H1 (cell line): ENCODE measurements at regions not wholly inside any gene's neighbourhood (a gene's known extent, or its start where the extent isn't known, plus 50 kb on each side); places are given as distances from the start of the nearest gene placed in this dataset.

Experiments used
- CTCF ChIA-PET: fragments of 300-600 bp; sonication (Branson Sonifier 250); formaldehyde crosslinking; loops from one replicate; lab custom pipeline; 2021; ENCODE audit not compliant: partially characterized antibody; lab: Charles Lee
- POLR2A ChIA-PET: fragments of 300-600 bp; sonication (Branson Sonifier 250); formaldehyde crosslinking; loops from one replicate; lab custom pipeline; 2021; ENCODE audit warnings: inconsistent platforms; ENCODE audit not compliant: partially characterized antibody; lab: Charles Lee
- DNase-seq, 2 experiments: peaks; one replicate each; pipeline versions ENCODE4 v3.0.0 to v3.0.0-alpha.2; 2010 to 2022; ENCODE audit warnings: low spot score in 2 of 2, low read depth in 1 of 2, mixed read lengths in 1 of 2
- FAIRE-seq: peaks from 2 replicates; lab custom pipeline; 2011; peaks lifted over from hg19 to GRCh38; lab: Jason Lieb, UNC
- H2AFZ ChIP-seq: 2 replicates; pipeline ENCODE4 v1.8.1; 2012; ENCODE audit warnings: low read length, inconsistent platforms
- H2AK5ac ChIP-seq: 2 replicates; pipeline ENCODE4 v1.6.1; 2013; ENCODE audit warnings: low read depth, low read length
- H2BK120ac ChIP-seq: replicated peaks from 2 replicates; pipeline ENCODE3; 2013; ENCODE audit warnings: low read depth, low read length, inconsistent platforms
- H2BK12ac ChIP-seq: 2 replicates; pipeline ENCODE4 v1.6.1; 2013; ENCODE audit warnings: low read depth, low read length
- H2BK15ac ChIP-seq: 2 replicates; pipeline ENCODE4 v1.6.1; 2013; ENCODE audit warnings: low read length
- H2BK20ac ChIP-seq: 2 replicates; pipeline ENCODE4 v1.6.1; 2013; ENCODE audit warnings: low read length
- H2BK5ac ChIP-seq: 2 replicates; pipeline ENCODE4 v1.6.1; 2013; ENCODE audit warnings: low read depth, low read length
- H3K14ac ChIP-seq: 2 replicates; pipeline ENCODE4 v1.6.1; 2013; ENCODE audit warnings: inconsistent platforms; ENCODE audit not compliant: insufficient read length
- H3K18ac ChIP-seq: 2 replicates; pipeline ENCODE4 v1.6.1; 2013; ENCODE audit warnings: low read length; ENCODE audit errors: extremely low read depth
- H3K23ac ChIP-seq: 2 replicates; pipeline ENCODE4 v1.6.1; 2013; ENCODE audit warnings: inconsistent platforms; ENCODE audit not compliant: insufficient read length
- H3K23me2 ChIP-seq: 2 replicates; pipeline ENCODE4 v1.6.1; 2013; ENCODE audit warnings: low read depth, low read length
- H3K27ac ChIP-seq: 2 replicates; pipeline ENCODE4 v1.6.1; 2011; ENCODE audit warnings: low read depth, low read length, inconsistent platforms
- H3K27me3 ChIP-seq, 4 experiments: replicated peaks in 1 of 4; 1 replicate in 1 of 4; 2 replicates in 3 of 4; pipeline versions ENCODE4 v1.6.1 to v1.8.1; 2011 to 2013; ENCODE audit warnings: low read length in 3 of 4, mild to moderate bottlenecking in 3 of 4, inconsistent platforms in 2 of 4, mixed read lengths in 2 of 4, moderate library complexity in 1 of 4; ENCODE audit not compliant: control insufficient read depth in 3 of 4, insufficient read depth in 3 of 4; ENCODE audit errors: extremely low read depth in 1 of 4
- H3K36me3 ChIP-seq, 4 experiments: 2 replicates each; pipeline versions ENCODE4 v1.6.1 to v1.8.1; 2011 to 2013; ENCODE audit warnings: mild to moderate bottlenecking in 4 of 4, low read length in 3 of 4, moderate library complexity in 2 of 4, control low read depth in 1 of 4, inconsistent platforms in 1 of 4; ENCODE audit not compliant: insufficient read depth in 4 of 4, control insufficient read depth in 2 of 4
- H3K4ac ChIP-seq: replicated peaks from 2 replicates; pipeline ENCODE3; 2013; ENCODE audit warnings: low read length, low read depth, mixed read lengths, inconsistent platforms; ENCODE audit not compliant: insufficient read length
- H3K4me1 ChIP-seq, 4 experiments: replicated peaks in 1 of 4; 1 replicate in 1 of 4; 2 replicates in 3 of 4; pipeline versions ENCODE4 v1.6.1 to v1.8.1; 2011 to 2013; ENCODE audit warnings: low read length in 3 of 4, inconsistent platforms in 2 of 4, mixed read lengths in 1 of 4; ENCODE audit not compliant: insufficient read depth in 4 of 4, control insufficient read depth in 3 of 4
- H3K4me2 ChIP-seq, 2 experiments: 2 replicates each; pipeline versions ENCODE4 v1.6.1 to v1.8.1; 2011 to 2013; ENCODE audit warnings: low read depth in 2 of 2, low read length in 2 of 2, control low read depth in 1 of 2, inconsistent platforms in 1 of 2, mild to moderate bottlenecking in 1 of 2; ENCODE audit not compliant: insufficient read depth in 1 of 2
- H3K4me3 ChIP-seq, 4 experiments: fragments of 200-600, 300-600 bp in 1 of 4; sonication (generic), shearing (Covaris generic), sonication (Bioruptor Twin) in 1 of 4; 2 replicates each; pipeline versions ENCODE4 v1.5.1 to v1.8.1; 2011 to 2016; ENCODE audit warnings: low read length in 4 of 4, low read depth in 3 of 4, control low read depth in 2 of 4, inconsistent platforms in 2 of 4, mild to moderate bottlenecking in 2 of 4, mixed read lengths in 1 of 4, moderate library complexity in 1 of 4; ENCODE audit not compliant: insufficient read depth in 2 of 4; ENCODE audit errors: extremely low read depth in 1 of 4
- H3K56ac ChIP-seq: replicated peaks from 2 replicates; pipeline ENCODE3; 2013; ENCODE audit warnings: low read depth, mild to moderate bottlenecking, mixed read lengths, low read length, inconsistent platforms; ENCODE audit not compliant: insufficient read length
- H3K79me1 ChIP-seq: 2 replicates; pipeline ENCODE4 v1.6.1; 2013; ENCODE audit warnings: low read depth, low read length, control low read depth
- H3K79me2 ChIP-seq, 2 experiments: 2 replicates each; pipeline versions ENCODE4 v1.6.1 to v1.8.1; 2012 to 2013; ENCODE audit warnings: low read length in 2 of 2, mild to moderate bottlenecking in 2 of 2, inconsistent platforms in 1 of 2; ENCODE audit not compliant: insufficient read depth in 2 of 2, control insufficient read depth in 1 of 2
- H3K9ac ChIP-seq, 4 experiments: replicated peaks in 1 of 4; 1 replicate in 1 of 4; 2 replicates in 3 of 4; pipeline versions ENCODE4 v1.6.1 to v1.8.1; 2011 to 2013; ENCODE audit warnings: low read depth in 3 of 4, low read length in 3 of 4, control low read depth in 2 of 4, mild to moderate bottlenecking in 2 of 4, moderate library complexity in 2 of 4, inconsistent platforms in 1 of 4; ENCODE audit errors: extremely low read depth in 1 of 4
- H3K9me3 ChIP-seq, 2 experiments: 2 replicates each; pipeline versions ENCODE4 v1.6.1 to v1.8.1; 2012 to 2013; ENCODE audit warnings: mild to moderate bottlenecking in 2 of 2, moderate library complexity in 2 of 2, control low read depth in 1 of 2, inconsistent platforms in 1 of 2, low read depth in 1 of 2, low read length in 1 of 2, mixed read lengths in 1 of 2; ENCODE audit not compliant: insufficient read depth in 2 of 2
- H4K20me1 ChIP-seq, 2 experiments: replicated peaks in 1 of 2; 2 replicates each; pipeline versions ENCODE3 to v1.8.1; 2011 to 2013; ENCODE audit warnings: inconsistent platforms in 2 of 2, low read length in 2 of 2, mild to moderate bottlenecking in 1 of 2; ENCODE audit not compliant: insufficient read depth in 2 of 2, control insufficient read depth in 1 of 2
- H4K5ac ChIP-seq: 2 replicates; pipeline ENCODE4 v1.6.1; 2013; ENCODE audit warnings: low read length, low read depth, mixed read lengths, inconsistent platforms; ENCODE audit not compliant: insufficient read length
- H4K8ac ChIP-seq: 2 replicates; pipeline ENCODE4 v1.8.0; 2013; ENCODE audit warnings: mild to moderate bottlenecking, moderate library complexity, low read length, inconsistent platforms; ENCODE audit not compliant: insufficient read depth; ENCODE audit errors: extremely low read depth
- H4K91ac ChIP-seq: replicated peaks from 2 replicates; pipeline ENCODE3; 2013; ENCODE audit warnings: low read length, mixed read lengths, inconsistent platforms; ENCODE audit not compliant: insufficient read length
- CBX5 ChIP-seq: fragments of 300-800, 300-1000 bp; sonication (generic); IDR thresholded peaks from 2 replicates; pipeline ENCODE4 v1.7.1; 2016; ENCODE audit warnings: antibody characterized with exemption, low read length, low read depth
- CHD2 ChIP-seq: IDR thresholded peaks from 2 replicates; pipeline ENCODE4 v1.6.1; 2012; ENCODE audit warnings: low read length, improper control_type of control experiment
- JUND ChIP-seq: IDR thresholded peaks from 2 replicates; pipeline ENCODE4 v1.6.1; 2011; ENCODE audit warnings: mild to moderate bottlenecking, improper control_type of control experiment, low read length
- POU5F1 ChIP-seq: IDR thresholded peaks from 2 replicates; pipeline ENCODE4 v1.6.1; 2011; ENCODE audit warnings: low read depth, mild to moderate bottlenecking, low read length, moderate library complexity
- SP4 ChIP-seq: IDR thresholded peaks from 2 replicates; pipeline ENCODE4 v1.6.1; 2012; ENCODE audit warnings: low read length, inconsistent platforms
- WGBS, 2 experiments: shearing (Covaris generic) in 1 of 2; methylation state at CpG; one replicate each; pipeline versions ENCODE4 v1.1.6 to v1.1.7; 2013 to 2015; ENCODE audit warnings: low lambda C conversion rate in 2 of 2, mixed read lengths in 2 of 2, inconsistent platforms in 1 of 2, low coverage in 1 of 2, missing lambda C conversion rate in 1 of 2; ENCODE audit not compliant: insufficient replicate concordance in 2 of 2, insufficient coverage in 1 of 2, insufficient read length in 1 of 2; ENCODE audit errors: extremely low coverage in 1 of 2, missing lambda C conversion rate in 1 of 2; 5-methylcytosine and 5-hydroxymethylcytosine counted together

DNA sequence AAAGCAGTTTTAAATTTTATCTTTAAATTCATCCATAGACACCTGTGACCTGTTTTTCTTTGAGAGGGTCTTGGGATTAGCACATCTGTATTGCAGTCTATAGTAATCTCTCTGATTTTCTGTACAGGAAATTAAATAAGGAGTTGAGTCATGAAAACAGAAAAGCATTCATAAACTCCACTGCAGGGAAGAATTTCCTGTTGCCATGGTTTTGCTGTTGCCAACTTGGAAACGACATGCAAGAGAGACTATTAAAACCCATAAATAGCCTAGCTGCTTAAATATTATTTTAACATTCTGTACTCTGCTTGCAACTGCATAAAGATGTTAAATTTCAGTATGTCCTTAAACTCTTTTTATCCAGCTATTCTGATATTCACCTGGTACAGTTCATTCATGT, 281.0 kb upstream of the RGS6 start:
- H3K4ac ChIP-seq, result no peak overlapping the region
- no peak overlapping the region for H3K27ac ChIP-seq
- no peak overlapping the region for H2BK120ac ChIP-seq
- no peak overlapping the region for H2AFZ ChIP-seq
- H3K9ac ChIP-seq, result no peak overlapping the region
- no peak overlapping the region for H2BK20ac ChIP-seq
- H3K14ac ChIP-seq, result no peak overlapping the region
- H3K4me1 ChIP-seq, result peaks cover 13 to 22% (median 19%) of the 10 kb centered on the region in 4 experiments; a peak in 6 of 7 replicates
- no peak overlapping the region for H2AK5ac ChIP-seq
- H4K5ac ChIP-seq, result no peak overlapping the region
- no peaks in the 10 kb centered on the region for H3K79me2 ChIP-seq
- H4K91ac ChIP-seq, result no peak overlapping the region
- H4K8ac ChIP-seq, result no peak overlapping the region
- no peak overlapping the region for H2BK12ac ChIP-seq
- no peak overlapping the region for H3K56ac ChIP-seq
- H3K79me1 ChIP-seq, result no peaks in the 10 kb centered on the region
- H2BK5ac ChIP-seq, result no peak overlapping the region
- H3K23ac ChIP-seq, result no peak overlapping the region
- 85% methylated on average over 1 of the region's 1 CpG; no CpG with 5 or more reads in 1 of the 2 experiments for WGBS, 2 experiments
- FAIRE-seq (no peak), DNase-seq (no peak)
- H3K23me2 ChIP-seq, result no peaks in the 10 kb centered on the region
- H3K36me3 ChIP-seq, result peaks cover 0 to 10% (median 5%) of the 10 kb centered on the region in 4 experiments; a peak in 4 of 8 replicates
- TF ChIP-seq CBX5 (no peak), POU5F1 (no peak), JUND (no peak), CHD2 (no peak), SP4 (no peak)
- H3K4me2 ChIP-seq, result no peak overlapping the region
- H3K9me3 ChIP-seq, result peaks cover 5 to 6% of the 10 kb centered on the region in 2 experiments; a peak in 1 of 4 replicates
- H4K20me1 ChIP-seq, result no peaks in the 10 kb centered on the region
- no peak overlapping the region for H3K4me3 ChIP-seq
- no peaks in the 10 kb centered on the region for H3K27me3 ChIP-seq
- ChIA-PET CTCF (no interaction called here), POLR2A (no interaction called here)
- H2BK15ac ChIP-seq, result no peak overlapping the region
- no peak overlapping the region for H3K18ac ChIP-seq
